Tibial nerve (tissue), 4 donors: ENCODE measurements at regions not wholly inside any gene's neighbourhood (a gene's known extent, or its start where the extent isn't known, plus 50 kb on each side); places are given as distances from the start of the nearest gene placed in this dataset.
"Not testable (repeated sequence)": the region's sequence is repeated elsewhere in the genome, so short reads cannot be mapped to it uniquely, and the experiment has no call there.

Experiments used
- DNase-seq, 2 donors: peaks; one replicate each; pipeline ENCODE4 v3.0.0-alpha.2; 2019; ENCODE audit warnings: low spot score in 2 of 2
- H3K27ac ChIP-seq, 4 donors: fragments of 200-600 bp; sonication (generic) in 3 of 4; one replicate each; pipeline ENCODE4 v1.5.1; 2017 to 2019; ENCODE audit warnings: mild to moderate bottlenecking in 1 of 4
- H3K27me3 ChIP-seq, 2 donors: fragments of 200-600 bp; sonication (generic) in 1 of 2; one replicate each; pipeline versions ENCODE4 v1.5.1 to v1.6.0; 2017 to 2019
- H3K36me3 ChIP-seq, 3 donors: fragments of 200-600 bp; sonication (generic); one replicate each; pipeline ENCODE4 v1.5.1; 2018 to 2019
- H3K4me1 ChIP-seq, 4 donors: fragments of 200-600 bp; sonication (generic) in 3 of 4; one replicate each; pipeline ENCODE4 v1.5.1; 2017 to 2019
- H3K4me3 ChIP-seq, 4 donors: fragments of 200-600 bp; sonication (generic) in 3 of 4; one replicate each; pipeline ENCODE4 v1.5.1; 2017 to 2019; ENCODE audit warnings: mild to moderate bottlenecking in 1 of 4, moderate library complexity in 1 of 4
- H3K9me3 ChIP-seq, 4 donors: fragments of 200-600 bp; sonication (generic) in 3 of 4; one replicate each; pipeline ENCODE4 v1.5.1; 2017 to 2019
- EP300 ChIP-seq, 2 donors: sonication (generic); formaldehyde crosslinking; IDR thresholded peaks; one replicate each; pipeline ENCODE4 v1.6.1; 2017; ENCODE audit warnings: antibody characterized with exemption in 2 of 2, mild to moderate bottlenecking in 1 of 2
- POLR2A ChIP-seq, 2 donors: fragments of 450-650 bp; IDR thresholded peaks; one replicate each; pipeline ENCODE4 v1.6.1; 2017; ENCODE audit warnings: antibody characterized with exemption in 2 of 2, mild to moderate bottlenecking in 2 of 2, moderate library complexity in 2 of 2
- WGBS, 2 donors: methylation state at CpG; one replicate each; pipeline ENCODE4 v1.1.5; 2018; 5-methylcytosine and 5-hydroxymethylcytosine counted together
- TF ChIP-seq, protein P1 (sequence below), 5 experiments: fragments of 200-600 bp in 3 of 5; fragments of 450-650 bp in 2 of 5; sonication (generic) in 3 of 5; IDR thresholded peaks; one replicate each; pipeline ENCODE4 v1.5.1; 2016 to 2019; ENCODE audit warnings: antibody characterized with exemption in 5 of 5, mild to moderate bottlenecking in 3 of 5, moderate library complexity in 2 of 5

DNA sequence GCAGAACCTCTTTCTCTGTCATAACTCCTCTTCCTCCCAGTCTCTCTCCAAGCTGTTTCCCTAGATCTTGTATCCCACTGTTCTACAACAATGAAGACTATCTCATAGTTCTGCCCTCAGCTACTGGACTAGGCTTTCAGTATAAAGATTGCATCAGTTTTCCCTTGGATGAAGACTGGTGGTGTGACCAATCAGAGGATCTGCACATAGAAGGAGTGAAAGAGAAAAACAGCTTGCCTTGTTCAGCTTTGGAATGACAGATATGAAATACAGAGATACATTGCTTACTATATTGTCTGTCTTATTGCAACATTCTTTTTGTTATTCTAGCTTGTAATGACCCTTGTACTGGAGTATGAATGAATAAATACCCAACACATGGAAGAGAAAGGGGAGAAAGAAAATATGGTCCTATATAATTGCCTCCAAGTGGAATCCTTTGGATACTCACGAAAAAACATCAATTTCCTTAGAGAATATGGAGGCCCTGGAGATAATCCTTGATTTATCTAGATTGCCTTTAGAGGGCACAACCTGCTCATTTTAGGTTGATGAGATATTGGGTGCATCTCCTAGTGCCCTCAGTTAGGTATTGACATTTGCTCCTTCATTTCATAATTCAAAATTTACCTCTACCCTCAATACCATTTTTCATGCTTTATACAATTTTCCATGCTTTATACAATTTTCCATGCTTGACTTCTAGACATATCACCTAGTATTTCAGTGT is 395.8 kb downstream of the NAF1 start:
- no peaks in the 10 kb centered on the region for H3K9me3 ChIP-seq
- no peak overlapping the region for H3K4me3 ChIP-seq
- no peaks in the 10 kb centered on the region for H3K27me3 ChIP-seq
- 41 to 54% methylated on average over 1 of the region's 1 CpG for WGBS, 2 donors
- TF ChIP-seq EP300 (IDR thresholded peaks at IDR 0.05) (no peak), POLR2A (IDR thresholded peaks at IDR 0.05) (no peak)
- TF ChIP-seq, protein P1, sequence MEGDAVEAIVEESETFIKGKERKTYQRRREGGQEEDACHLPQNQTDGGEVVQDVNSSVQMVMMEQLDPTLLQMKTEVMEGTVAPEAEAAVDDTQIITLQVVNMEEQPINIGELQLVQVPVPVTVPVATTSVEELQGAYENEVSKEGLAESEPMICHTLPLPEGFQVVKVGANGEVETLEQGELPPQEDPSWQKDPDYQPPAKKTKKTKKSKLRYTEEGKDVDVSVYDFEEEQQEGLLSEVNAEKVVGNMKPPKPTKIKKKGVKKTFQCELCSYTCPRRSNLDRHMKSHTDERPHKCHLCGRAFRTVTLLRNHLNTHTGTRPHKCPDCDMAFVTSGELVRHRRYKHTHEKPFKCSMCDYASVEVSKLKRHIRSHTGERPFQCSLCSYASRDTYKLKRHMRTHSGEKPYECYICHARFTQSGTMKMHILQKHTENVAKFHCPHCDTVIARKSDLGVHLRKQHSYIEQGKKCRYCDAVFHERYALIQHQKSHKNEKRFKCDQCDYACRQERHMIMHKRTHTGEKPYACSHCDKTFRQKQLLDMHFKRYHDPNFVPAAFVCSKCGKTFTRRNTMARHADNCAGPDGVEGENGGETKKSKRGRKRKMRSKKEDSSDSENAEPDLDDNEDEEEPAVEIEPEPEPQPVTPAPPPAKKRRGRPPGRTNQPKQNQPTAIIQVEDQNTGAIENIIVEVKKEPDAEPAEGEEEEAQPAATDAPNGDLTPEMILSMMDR (IDR thresholded peaks at IDR 0.05): no peak
- no peak for DNase-seq
- no peaks in the 10 kb centered on the region for H3K36me3 ChIP-seq
- no peak overlapping the region for H3K27ac ChIP-seq
- no peaks in the 10 kb centered on the region for H3K4me1 ChIP-seq

DNA sequence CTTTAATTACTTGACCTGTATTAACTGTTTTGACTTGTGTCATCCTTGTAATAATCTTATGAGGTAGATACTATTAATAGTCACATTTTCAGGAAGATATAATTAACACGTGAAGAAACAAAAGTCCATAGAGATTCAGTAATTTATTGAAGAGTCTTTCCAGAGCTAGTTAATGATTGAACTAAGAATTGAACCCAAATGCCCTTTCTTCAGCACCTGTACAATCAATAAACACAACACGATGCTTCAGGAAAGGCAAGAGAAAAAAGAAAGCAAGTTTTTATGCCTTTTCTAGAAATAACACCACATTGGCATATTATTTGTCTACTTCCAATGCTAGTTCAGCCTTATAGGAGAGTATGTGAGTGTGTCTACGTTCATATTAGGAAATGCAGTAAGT is 399.6 kb downstream of the NAF1 start:
- Histone ChIP-seq H3K27ac (no peak overlapping the region), H3K9me3 (no peaks in the 10 kb centered on the region), H3K27me3 (no peaks in the 10 kb centered on the region), H3K4me3 (no peak overlapping the region), H3K4me1 (no peaks in the 10 kb centered on the region), H3K36me3 (no peaks in the 10 kb centered on the region)
- 69 to 77% methylated on average over 3 of the region's 3 CpGs for WGBS, 2 donors
- TF ChIP-seq, protein P1 (IDR thresholded peaks at IDR 0.05): no peak
- no peak for DNase-seq

DNA sequence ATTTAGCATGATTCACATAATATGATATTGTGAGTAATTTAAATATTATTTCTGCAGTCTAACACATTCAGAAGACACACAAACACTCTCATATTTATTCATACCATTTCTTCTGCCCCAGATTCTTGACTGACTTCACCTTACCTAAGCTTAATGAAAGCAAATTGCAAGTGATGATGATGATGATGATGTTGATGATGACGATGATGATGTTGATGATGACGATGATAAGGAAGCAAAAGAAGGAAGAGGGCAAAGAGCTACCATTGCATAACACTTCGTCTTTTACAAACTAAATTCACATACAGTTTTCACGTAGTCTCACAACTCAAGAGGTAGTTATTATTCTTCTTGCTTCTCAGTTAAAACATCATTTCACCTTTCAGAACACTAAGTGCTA is 404.7 kb downstream of the NAF1 start:
- TF ChIP-seq, protein P1 (IDR thresholded peaks at IDR 0.05): no peak
- TF ChIP-seq POLR2A (IDR thresholded peaks at IDR 0.05): no peak
- no peak for TF ChIP-seq EP300 (IDR thresholded peaks at IDR 0.05)
- no peaks in the 10 kb centered on the region for H3K9me3 ChIP-seq
- DNase-seq: no peak
- no peak overlapping the region for H3K4me3 ChIP-seq
- H3K36me3 ChIP-seq: no peaks in the 10 kb centered on the region
- no peaks in the 10 kb centered on the region for H3K27me3 ChIP-seq
- 67 to 69% methylated on average over 4 of the region's 4 CpGs for WGBS, 2 donors
- no peaks in the 10 kb centered on the region for H3K4me1 ChIP-seq
- no peak overlapping the region for H3K27ac ChIP-seq

DNA sequence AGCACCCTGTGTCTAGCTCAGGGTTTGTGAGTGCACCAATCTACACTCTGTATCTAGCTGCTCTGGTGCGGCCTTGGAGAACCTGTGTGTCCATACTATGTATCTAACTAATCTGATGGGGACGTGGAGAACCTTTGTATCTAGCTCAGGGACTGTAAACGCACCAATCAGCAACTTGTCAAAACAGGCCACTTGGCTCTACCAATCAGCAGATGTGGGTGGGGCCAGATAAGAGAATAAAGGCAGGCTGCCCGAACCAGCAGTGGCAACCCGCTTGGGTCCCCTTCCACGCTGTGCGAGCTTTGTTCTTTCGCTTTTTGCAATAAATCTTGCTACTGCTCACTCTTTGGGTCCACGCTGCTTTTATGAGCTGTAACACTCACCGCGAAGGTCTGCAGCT is 426.5 kb downstream of the NAF1 start:
- not testable (repeated sequence) for H3K36me3 ChIP-seq, DNase-seq, H3K27ac ChIP-seq, H3K4me1 ChIP-seq, H3K4me3 ChIP-seq, H3K9me3 ChIP-seq, H3K27me3 ChIP-seq
- WGBS, 2 donors: 85 to 87% methylated on average over 11 of the region's 11 CpGs

DNA sequence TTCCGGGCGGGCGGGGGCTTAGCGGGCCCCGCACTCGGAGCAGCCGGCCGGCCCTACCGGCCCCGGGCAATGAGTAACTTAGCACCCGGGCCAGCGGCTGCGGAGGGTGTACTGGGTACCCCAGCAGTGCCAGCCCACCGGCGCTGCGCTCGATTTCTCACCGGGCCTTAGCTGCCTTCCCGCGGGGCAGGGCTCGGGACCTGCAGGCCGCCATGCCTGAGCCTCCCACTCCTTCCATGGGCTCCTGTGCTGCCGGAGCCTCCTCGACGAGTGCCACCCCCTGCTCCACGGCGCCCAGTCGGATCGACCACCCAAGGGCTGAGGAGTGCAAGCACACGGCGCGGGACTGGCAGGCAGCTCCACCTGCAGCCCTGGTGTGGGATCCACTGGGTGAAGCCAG is 427.1 kb downstream of the NAF1 start:
- not testable (repeated sequence) for DNase-seq, H3K36me3 ChIP-seq, H3K4me3 ChIP-seq, H3K27ac ChIP-seq, H3K9me3 ChIP-seq, H3K4me1 ChIP-seq, H3K27me3 ChIP-seq
- 95 to 97% methylated on average over 14 to 24 of the region's 32 CpGs for WGBS, 2 donors

DNA sequence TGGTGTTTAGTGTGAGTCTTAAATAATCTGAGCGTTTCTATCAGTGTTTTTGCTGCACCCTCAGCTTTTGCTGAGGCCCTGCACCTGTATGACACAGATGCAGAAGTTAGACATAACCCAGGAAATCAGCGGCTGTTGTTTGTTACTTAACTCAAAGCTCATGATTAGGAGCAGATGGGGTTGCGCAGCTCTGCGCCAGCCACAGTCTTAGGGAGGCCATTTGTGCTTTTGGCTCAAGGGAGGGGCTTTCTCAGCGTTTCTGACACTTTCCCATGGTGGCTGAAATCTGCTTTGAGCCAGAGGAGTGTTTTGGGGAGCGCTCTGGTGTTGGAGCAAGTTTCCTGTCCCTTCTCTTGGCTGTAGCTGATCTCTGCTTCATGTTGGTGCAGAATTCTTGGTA is 433.8 kb downstream of the NAF1 start:
- Histone ChIP-seq H3K27me3 (no peaks in the 10 kb centered on the region), H3K27ac (no peak overlapping the region), H3K9me3 (peaks cover 0 to 9% (median 0%) of the 10 kb centered on the region in 4 donors), H3K4me1 (no peaks in the 10 kb centered on the region), H3K4me3 (no peak overlapping the region), H3K36me3 (no peaks in the 10 kb centered on the region)
- TF ChIP-seq POLR2A (IDR thresholded peaks at IDR 0.05) (no peak), EP300 (IDR thresholded peaks at IDR 0.05) (no peak)
- TF ChIP-seq, protein P1 (IDR thresholded peaks at IDR 0.05): no peak
- WGBS, 2 donors: 53 to 57% methylated on average over 6 of the region's 6 CpGs
- DNase-seq: no peak
